NAMALWA (cell line): ENCODE measurements at regions not wholly inside any gene's neighbourhood (a gene's known extent, or its start where the extent isn't known, plus 50 kb on each side); places are given as distances from the start of the nearest gene placed in this dataset.

Experiments
- DNase-seq: peaks from one replicate; pipeline ENCODE4 v3.0.0-alpha.2; 2015; ENCODE audit warnings: low spot score

- DNase-seq: no peak
Measured at GRCh38 chr13:22235285-22235949, 564.5 kb downstream of the FGF9 start.

- no peak for DNase-seq
Measured at GRCh38 chr13:22235950-22236290, 565.0 kb downstream of the FGF9 start.

GRCh38 chr13:22238269-22238668, 567.4 kb downstream of the FGF9 start:
- no peak for DNase-seq

GRCh38 chr13:22240716-22241115, 569.8 kb downstream of the FGF9 start:
- no peak for DNase-seq

GRCh38 chr13:22243469-22244163, 572.7 kb downstream of the FGF9 start:
- DNase-seq: no peak

GRCh38 chr13:22252281-22252830, 581.5 kb downstream of the FGF9 start:
- no peak for DNase-seq

- DNase-seq: no peak
Measured at GRCh38 chr13:22253107-22253506, 582.2 kb downstream of the FGF9 start.

GRCh38 chr13:22256111-22256639, 585.3 kb downstream of the FGF9 start:
- DNase-seq: no peak

GRCh38 chr13:22262001-22262885, 591.4 kb downstream of the FGF9 start:
- no peak for DNase-seq

GRCh38 chr13:22263185-22263584, 592.3 kb downstream of the FGF9 start:
- no peak for DNase-seq

- no peak for DNase-seq
Measured at GRCh38 chr13:22265563-22265962, 594.7 kb downstream of the FGF9 start.

- DNase-seq: no peak
Measured at GRCh38 chr13:22270881-22271280, 600.0 kb downstream of the FGF9 start.

GRCh38 chr13:22271903-22272302, 601.0 kb downstream of the FGF9 start:
- DNase-seq: no peak

- no peak for DNase-seq
Measured at GRCh38 chr13:22275393-22275792, 604.5 kb downstream of the FGF9 start.

GRCh38 chr13:22276616-22277015, 605.7 kb downstream of the FGF9 start:
- DNase-seq: no peak

- peak; percentile 61 for DNase-seq
Measured at GRCh38 chr13:22278336-22278929, 607.6 kb downstream of the FGF9 start.

- no peak for DNase-seq
Measured at GRCh38 chr13:22285867-22286266, 615.0 kb downstream of the FGF9 start.

- DNase-seq: no peak
Measured at GRCh38 chr13:22286338-22286737, 615.5 kb downstream of the FGF9 start.

GRCh38 chr13:22287343-22287920, 616.6 kb downstream of the FGF9 start:
- DNase-seq: no peak

GRCh38 chr13:22288496-22288895, 617.6 kb downstream of the FGF9 start:
- DNase-seq: no peak

- no peak for DNase-seq
Measured at GRCh38 chr13:22289711-22290110, 618.8 kb downstream of the FGF9 start.

- no peak for DNase-seq
Measured at GRCh38 chr13:22298530-22298929, 627.7 kb downstream of the FGF9 start.
